ENCODE measurements at regions not wholly inside any gene's neighbourhood (a gene's known extent, or its start where the extent isn't known, plus 50 kb on each side); places are given as distances from the start of the nearest gene placed in this dataset.

DNA sequence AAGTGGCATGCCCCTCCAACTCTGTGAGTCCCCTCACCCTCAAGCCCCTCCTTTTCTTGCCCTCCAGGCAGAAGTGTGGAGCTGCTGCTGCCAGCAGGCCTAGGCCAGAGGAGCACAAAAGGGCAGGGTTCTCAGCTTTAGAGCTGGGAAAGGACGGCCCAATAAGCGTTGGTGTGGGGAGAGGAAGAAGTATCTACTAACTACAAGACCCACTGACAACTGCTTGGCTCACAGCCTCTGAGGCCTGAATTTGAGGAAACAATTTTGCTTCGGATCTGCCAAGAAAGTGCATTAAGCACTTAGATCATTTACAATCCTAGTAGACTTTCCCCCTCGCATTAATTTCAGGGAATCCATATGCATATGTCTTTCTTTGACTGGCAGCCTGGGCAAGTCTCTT lies 179.4 kb downstream of the SNX18 start:
- Histone ChIP-seq H3K27me3 (no peaks in the 10 kb centered on the region), H3K36me3 (no peaks in the 10 kb centered on the region), H3K9me3 (no peaks in the 10 kb centered on the region), H3K4me3 (no peak overlapping the region), H3K27ac (peak overlapping the region in 3 of 4 donors; percentile 38 to 57 (median 50)), H3K4me1 (peaks cover 0 to 28% (median 10%) of the 10 kb centered on the region in 3 donors)
- WGBS, 2 donors (ENCODE audit: low coverage in 1 of 2): 13 to 19% methylated on average over 1 to 2 of the region's 4 CpGs
- no peak for TF ChIP-seq POLR2AphosphoS5 (IDR thresholded peaks at IDR 0.05)
- TF ChIP-seq EP300 (IDR thresholded peaks at IDR 0.05): no peak
- TF ChIP-seq, protein P1, sequence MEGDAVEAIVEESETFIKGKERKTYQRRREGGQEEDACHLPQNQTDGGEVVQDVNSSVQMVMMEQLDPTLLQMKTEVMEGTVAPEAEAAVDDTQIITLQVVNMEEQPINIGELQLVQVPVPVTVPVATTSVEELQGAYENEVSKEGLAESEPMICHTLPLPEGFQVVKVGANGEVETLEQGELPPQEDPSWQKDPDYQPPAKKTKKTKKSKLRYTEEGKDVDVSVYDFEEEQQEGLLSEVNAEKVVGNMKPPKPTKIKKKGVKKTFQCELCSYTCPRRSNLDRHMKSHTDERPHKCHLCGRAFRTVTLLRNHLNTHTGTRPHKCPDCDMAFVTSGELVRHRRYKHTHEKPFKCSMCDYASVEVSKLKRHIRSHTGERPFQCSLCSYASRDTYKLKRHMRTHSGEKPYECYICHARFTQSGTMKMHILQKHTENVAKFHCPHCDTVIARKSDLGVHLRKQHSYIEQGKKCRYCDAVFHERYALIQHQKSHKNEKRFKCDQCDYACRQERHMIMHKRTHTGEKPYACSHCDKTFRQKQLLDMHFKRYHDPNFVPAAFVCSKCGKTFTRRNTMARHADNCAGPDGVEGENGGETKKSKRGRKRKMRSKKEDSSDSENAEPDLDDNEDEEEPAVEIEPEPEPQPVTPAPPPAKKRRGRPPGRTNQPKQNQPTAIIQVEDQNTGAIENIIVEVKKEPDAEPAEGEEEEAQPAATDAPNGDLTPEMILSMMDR (IDR thresholded peaks at IDR 0.05): no peak
- no peak for TF ChIP-seq POLR2A (IDR thresholded peaks at IDR 0.05)
- ATAC-seq: no peak

DNA sequence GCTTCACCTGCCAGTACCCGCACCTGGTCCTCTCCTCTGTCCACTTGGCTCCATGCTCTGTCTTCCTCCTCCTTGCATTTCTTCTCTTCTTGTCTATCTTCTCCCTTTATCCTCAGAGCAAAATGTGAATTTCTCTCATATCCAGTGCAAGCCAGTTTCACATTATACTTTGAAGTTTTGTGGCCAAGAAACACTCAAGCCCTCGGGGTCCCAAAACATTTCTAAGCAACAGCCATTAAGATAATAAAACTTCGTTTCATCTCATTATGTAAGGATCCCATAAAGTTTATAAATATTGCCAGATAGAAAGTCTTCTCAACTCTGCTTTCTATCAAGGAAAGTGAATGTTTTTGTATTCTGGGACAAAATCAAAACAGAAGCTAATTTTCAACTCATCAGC lies 178.8 kb downstream of the SNX18 start:
- Histone ChIP-seq H3K27ac (peak overlapping the region in 1 of 4 donors; percentile 50), H3K36me3 (no peaks in the 10 kb centered on the region), H3K4me1 (peaks cover 0 to 28% (median 10%) of the 10 kb centered on the region in 3 donors), H3K27me3 (no peaks in the 10 kb centered on the region), H3K9me3 (no peaks in the 10 kb centered on the region), H3K4me3 (no peak overlapping the region)
- TF ChIP-seq, protein P1 (IDR thresholded peaks at IDR 0.05): no peak
- TF ChIP-seq POLR2A (IDR thresholded peaks at IDR 0.05) (no peak), EP300 (IDR thresholded peaks at IDR 0.05) (no peak), POLR2AphosphoS5 (IDR thresholded peaks at IDR 0.05) (no peak)
- WGBS, 2 donors (ENCODE audit: low coverage in 1 of 2): 43% methylated on average over 3 of the region's 3 CpGs; no CpG with 5 or more reads in 1 of the 2 donors
- ATAC-seq: no peak

DNA sequence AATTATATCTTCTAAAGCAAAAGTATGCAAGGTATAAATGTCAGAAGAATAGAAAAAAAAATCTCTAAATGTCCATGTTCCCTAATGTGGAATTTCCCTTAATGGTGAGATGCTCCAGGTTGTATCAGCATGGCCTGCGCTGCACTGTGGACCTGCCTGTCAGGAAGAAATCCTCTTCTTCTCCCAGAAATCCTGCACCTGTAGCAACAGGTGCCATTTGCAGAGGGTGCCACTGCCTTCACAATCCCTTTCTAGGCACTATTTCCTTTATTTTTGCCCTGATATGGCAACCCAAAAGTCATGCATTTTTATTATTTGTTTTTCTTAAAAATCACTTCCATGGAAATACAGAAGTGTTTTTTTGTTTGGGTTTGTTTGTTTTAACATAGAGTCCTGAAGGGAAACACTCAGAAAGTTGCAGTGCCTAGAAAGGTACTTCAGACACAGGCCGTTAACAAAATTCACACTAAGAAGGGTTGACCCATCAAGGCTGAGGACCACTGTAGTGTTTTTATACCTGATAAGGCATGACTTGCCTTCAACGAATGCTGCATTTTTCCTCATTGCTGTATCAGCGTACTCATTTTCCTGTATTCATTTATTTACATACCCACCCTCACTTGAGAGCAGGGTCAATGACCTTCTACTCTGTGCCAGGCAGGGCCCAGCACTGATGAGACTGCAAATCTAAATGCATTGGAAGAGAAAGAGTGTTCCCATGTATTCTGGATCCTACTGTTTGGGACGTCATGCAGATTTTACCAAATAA lies 177.8 kb downstream of the SNX18 start:
- no peak overlapping the region for H3K4me3 ChIP-seq
- ATAC-seq: no peak
- H3K36me3 ChIP-seq: no peaks in the 10 kb centered on the region
- H3K9me3 ChIP-seq: no peaks in the 10 kb centered on the region
- H3K27me3 ChIP-seq: no peaks in the 10 kb centered on the region
- WGBS, 2 donors (ENCODE audit: low coverage in 1 of 2): 87 to 88% methylated on average over 5 of the region's 5 CpGs
- no peak overlapping the region for H3K27ac ChIP-seq
- TF ChIP-seq EP300 (IDR thresholded peaks at IDR 0.05) (no peak), POLR2A (IDR thresholded peaks at IDR 0.05) (no peak), POLR2AphosphoS5 (IDR thresholded peaks at IDR 0.05) (no peak)
- TF ChIP-seq, protein P1 (IDR thresholded peaks at IDR 0.05): no peak
- peaks cover 0 to 28% (median 10%) of the 10 kb centered on the region in 3 donors for H3K4me1 ChIP-seq

DNA sequence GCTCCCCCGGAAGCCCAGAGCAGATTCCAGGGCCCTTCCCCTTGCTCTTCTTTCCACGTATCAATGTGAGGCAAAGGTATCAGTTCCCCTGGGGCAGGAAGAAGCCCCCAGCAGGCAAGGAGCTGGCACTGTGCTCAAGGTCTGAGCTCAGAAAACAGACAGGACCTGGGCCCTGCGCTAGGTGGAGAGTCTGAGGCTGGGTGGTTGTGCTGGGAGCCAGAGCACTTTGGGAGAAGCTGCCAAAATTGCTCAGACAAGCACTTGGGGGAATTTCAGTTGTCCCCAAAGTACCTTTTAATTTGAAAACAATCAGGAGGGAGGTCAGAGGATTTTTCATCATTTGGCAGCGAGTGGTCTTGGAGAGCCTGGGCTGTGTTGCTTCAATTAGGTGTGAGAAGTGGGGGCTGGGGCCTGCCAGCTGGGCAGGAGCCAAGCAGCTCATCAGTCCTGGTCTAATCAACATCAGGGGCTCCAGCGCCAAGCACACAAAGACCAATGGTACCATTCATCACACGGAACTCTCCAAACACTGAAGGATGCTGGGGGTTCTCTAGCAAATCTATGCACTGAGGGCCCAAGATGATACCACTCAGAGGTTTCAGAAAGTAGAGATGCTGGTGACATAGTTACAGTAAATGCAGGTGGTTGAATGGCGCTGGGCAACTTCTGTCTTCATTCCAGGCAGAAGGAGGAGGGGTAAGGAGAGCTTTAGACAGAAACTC lies 176.5 kb downstream of the SNX18 start:
- Histone ChIP-seq H3K27ac (peak overlapping the region in 2 of 4 donors; percentile 16 to 39), H3K4me3 (no peak overlapping the region), H3K4me1 (peaks cover 0 to 28% (median 10%) of the 10 kb centered on the region in 3 donors), H3K36me3 (no peaks in the 10 kb centered on the region), H3K27me3 (no peaks in the 10 kb centered on the region), H3K9me3 (no peaks in the 10 kb centered on the region)
- ATAC-seq: peak; percentile 26
- no peak for TF ChIP-seq POLR2A (IDR thresholded peaks at IDR 0.05)
- no peak for TF ChIP-seq POLR2AphosphoS5 (IDR thresholded peaks at IDR 0.05)
- TF ChIP-seq EP300 (IDR thresholded peaks at IDR 0.05): no peak
- TF ChIP-seq, protein P1 (IDR thresholded peaks at IDR 0.05): peak in 1 of 4 experiments; percentile 11
- WGBS, 2 donors (ENCODE audit: low coverage in 1 of 2): 50 to 70% methylated on average over 3 to 4 of the region's 7 CpGs
